K562 (cell line): ENCODE measurements at regions not wholly inside any gene's neighbourhood (a gene's known extent, or its start where the extent isn't known, plus 50 kb on each side); places are given as distances from the start of the nearest gene placed in this dataset.

ENCODE experiments used
- CBFB ChIP-seq: sonication (generic); formaldehyde crosslinking; IDR thresholded peaks from 2 replicates; pipeline ENCODE4 v1.4.0; 2020; ENCODE audit warnings: mild to moderate bottlenecking, missing genetic modification reagents
- EP300 ChIP-seq: IDR thresholded peaks from 2 replicates; pipeline ENCODE4 v1.6.1; 2012; ENCODE audit warnings: low read length, improper control_type of control experiment
- HMG20B ChIP-seq: fragments of 250-450 bp; sonication (Bioruptor Pico); IDR thresholded peaks from 2 replicates; pipeline ENCODE4 v1.5.0; 2021; ENCODE audit warnings: mild to moderate bottlenecking
- KDM1A ChIP-seq, 2 experiments: fragments of 450-650 bp; IDR thresholded peaks; 2 replicates each; pipeline ENCODE4 v1.6.1; 2016; ENCODE audit warnings: mild to moderate bottlenecking in 2 of 2
- MBD1 ChIP-seq: fragments of 250-450 bp; sonication (Bioruptor Pico); IDR thresholded peaks from 2 replicates; pipeline ENCODE4 v1.8.0; 2022; ENCODE audit warnings: inconsistent platforms
- MXD1 ChIP-seq: fragments of 250-450 bp; sonication (Bioruptor Pico); IDR thresholded peaks from 2 replicates; pipeline ENCODE4 v1.8.0; 2021; ENCODE audit warnings: borderline replicate concordance, mild to moderate bottlenecking, moderate library complexity; ENCODE audit not compliant: poor library complexity, severe bottlenecking
- NCOA2 ChIP-seq, 2 experiments: fragments of 450-650 bp; IDR thresholded peaks; 2 replicates each; pipeline ENCODE4 v1.6.1; 2018; ENCODE audit warnings: mild to moderate bottlenecking in 2 of 2, moderate library complexity in 1 of 2; ENCODE audit not compliant: partially characterized antibody in 2 of 2
- PHF8 ChIP-seq: fragments of 200-600 bp; sonication (generic); IDR thresholded peaks from 2 replicates; pipeline ENCODE4 v1.6.1; 2012; ENCODE audit warnings: mixed run types, mild to moderate bottlenecking, inconsistent platforms, low read length, moderate library complexity, borderline replicate concordance
- SP1 ChIP-seq: sonication (generic); formaldehyde crosslinking; IDR thresholded peaks from 2 replicates; pipeline ENCODE4 v1.8.1; 2022; ENCODE audit warnings: mild to moderate bottlenecking, missing genetic modification reagents
- TRIM24 ChIP-seq, 2 experiments: fragments of 450-650 bp; IDR thresholded peaks; 2 replicates each; pipeline ENCODE4 v1.6.1; 2016
- ZNF512 ChIP-seq: IDR thresholded peaks from 2 replicates; pipeline ENCODE4 v1.6.1; 2016; ENCODE audit warnings: missing genetic modification characterization, missing compliant biosample characterization
- ZNF518B ChIP-seq: fragments of 250-450 bp; sonication (Bioruptor Pico); IDR thresholded peaks from 2 replicates; pipeline ENCODE4 v1.5.0; 2021; ENCODE audit warnings: mild to moderate bottlenecking, moderate library complexity

GRCh38 chr20:58001381-58001780 is 227.1 kb downstream of the ANKRD60 start:
- TF ChIP-seq NCOA2 (IDR thresholded peaks at IDR 0.05; ENCODE audit: partially characterized antibody in 2 of 2) (no peak), MBD1 (CRISPR knock-in tag) (no peak), CBFB (CRISPR knock-in tag) (no peak), KDM1A (IDR thresholded peaks at IDR 0.05) (no peak), TRIM24 (IDR thresholded peaks at IDR 0.05) (no peak), MXD1 (CRISPR knock-in tag) (no peak), PHF8 (no peak), EP300 (no peak), SP1 (CRISPR knock-in tag) (no peak), HMG20B (CRISPR knock-in tag) (no peak), ZNF518B (CRISPR knock-in tag) (no peak), ZNF512 (tag) (no peak)
